Suprapubic skin (tissue), 4 donors: ENCODE measurements at regions not wholly inside any gene's neighbourhood (a gene's known extent, or its start where the extent isn't known, plus 50 kb on each side); places are given as distances from the start of the nearest gene placed in this dataset.

ENCODE experiments used
- DNase-seq, 2 donors: peaks; one replicate each; pipeline ENCODE4 v3.0.0-alpha.2; 2019; ENCODE audit warnings: low spot score in 2 of 2
- H3K27ac ChIP-seq: fragments of 200-600 bp; sonication (generic); one replicate; pipeline ENCODE4 v1.5.1; 2019
- H3K27me3 ChIP-seq: fragments of 200-600 bp; sonication (generic); one replicate; pipeline ENCODE4 v1.5.1; 2019
- H3K36me3 ChIP-seq: fragments of 200-600 bp; sonication (generic); one replicate; pipeline ENCODE4 v1.5.1; 2019
- H3K4me1 ChIP-seq: fragments of 200-600 bp; sonication (generic); one replicate; pipeline ENCODE4 v1.5.1; 2019
- H3K4me3 ChIP-seq: fragments of 200-600 bp; sonication (generic); one replicate; pipeline ENCODE4 v1.5.1; 2019; ENCODE audit warnings: mild to moderate bottlenecking
- H3K9me3 ChIP-seq: fragments of 200-600 bp; sonication (generic); one replicate; pipeline ENCODE4 v1.5.1; 2019
- CTCF ChIP-seq, 2 donors: fragments of 200-600 bp in 1 of 2; fragments of 450-650 bp in 1 of 2; sonication (generic) in 1 of 2; IDR thresholded peaks; one replicate each; pipeline ENCODE4 v1.5.1; 2016 to 2019; ENCODE audit warnings: antibody characterized with exemption in 2 of 2, mild to moderate bottlenecking in 1 of 2, moderate library complexity in 1 of 2
- EP300 ChIP-seq: sonication (generic); formaldehyde crosslinking; IDR thresholded peaks from one replicate; pipeline ENCODE4 v1.6.1; 2017; ENCODE audit warnings: antibody characterized with exemption
- POLR2A ChIP-seq, 2 donors: fragments of 450-650 bp; IDR thresholded peaks; one replicate each; pipeline ENCODE4 v1.6.1; 2017; ENCODE audit warnings: antibody characterized with exemption in 2 of 2, mild to moderate bottlenecking in 2 of 2, moderate library complexity in 2 of 2
- POLR2AphosphoS5 ChIP-seq, 3 donors: sonication (generic); formaldehyde crosslinking; IDR thresholded peaks; one replicate each; pipeline ENCODE4 v1.6.1; 2017; ENCODE audit warnings: antibody characterized with exemption in 3 of 3
- WGBS: methylation state at CpG from one replicate; pipeline ENCODE4 v1.1.5; 2018; 5-methylcytosine and 5-hydroxymethylcytosine counted together

GRCh38 chr10:8979976-8980375 is 925.5 kb downstream of the GATA3 start:
- no peak for DNase-seq
- TF ChIP-seq EP300 (no peak), POLR2AphosphoS5 (IDR thresholded peaks at IDR 0.05) (no peak), POLR2A (IDR thresholded peaks at IDR 0.05) (no peak), CTCF (IDR thresholded peaks at IDR 0.05) (no peak)
- WGBS: 56% methylated on average over 4 of the region's 4 CpGs
- Histone ChIP-seq H3K4me1 (peaks cover 7% of the 10 kb centered on the region), H3K27ac (no peak overlapping the region), H3K9me3 (no peaks in the 10 kb centered on the region), H3K4me3 (no peak overlapping the region), H3K27me3 (no peaks in the 10 kb centered on the region), H3K36me3 (no peaks in the 10 kb centered on the region)

GRCh38 chr10:8981277-8981676 is 926.8 kb downstream of the GATA3 start:
- Histone ChIP-seq H3K9me3 (no peaks in the 10 kb centered on the region), H3K27ac (no peak overlapping the region), H3K36me3 (no peaks in the 10 kb centered on the region), H3K27me3 (no peaks in the 10 kb centered on the region), H3K4me3 (no peak overlapping the region), H3K4me1 (peaks cover 3% of the 10 kb centered on the region)
- TF ChIP-seq EP300 (no peak), POLR2A (IDR thresholded peaks at IDR 0.05) (no peak), CTCF (IDR thresholded peaks at IDR 0.05) (no peak), POLR2AphosphoS5 (IDR thresholded peaks at IDR 0.05) (no peak)
- WGBS: 77% methylated on average over 2 of the region's 2 CpGs
- no peak for DNase-seq

GRCh38 chr10:8985651-8986050 is 931.2 kb downstream of the GATA3 start:
- TF ChIP-seq CTCF (IDR thresholded peaks at IDR 0.05) (no peak), POLR2A (IDR thresholded peaks at IDR 0.05) (no peak), POLR2AphosphoS5 (IDR thresholded peaks at IDR 0.05) (no peak), EP300 (no peak)
- H3K9me3 ChIP-seq: no peaks in the 10 kb centered on the region
- WGBS: 94% methylated on average over 2 of the region's 2 CpGs
- H3K27me3 ChIP-seq: no peaks in the 10 kb centered on the region
- H3K27ac ChIP-seq: no peak overlapping the region
- DNase-seq: no peak
- H3K4me3 ChIP-seq: no peak overlapping the region
- no peaks in the 10 kb centered on the region for H3K36me3 ChIP-seq
- no peaks in the 10 kb centered on the region for H3K4me1 ChIP-seq

GRCh38 chr10:8986975-8987374 is 932.5 kb downstream of the GATA3 start:
- Histone ChIP-seq H3K9me3 (no peaks in the 10 kb centered on the region), H3K4me1 (no peaks in the 10 kb centered on the region), H3K27ac (no peak overlapping the region), H3K27me3 (no peaks in the 10 kb centered on the region), H3K36me3 (no peaks in the 10 kb centered on the region), H3K4me3 (no peak overlapping the region)
- no peak for DNase-seq
- WGBS: 91% methylated on average over 6 of the region's 6 CpGs
- TF ChIP-seq POLR2A (IDR thresholded peaks at IDR 0.05): no peak

- H3K27me3 ChIP-seq: no peaks in the 10 kb centered on the region
- H3K27ac ChIP-seq: no peak overlapping the region
- H3K9me3 ChIP-seq: no peaks in the 10 kb centered on the region
- no peak overlapping the region for H3K4me3 ChIP-seq
- no peaks in the 10 kb centered on the region for H3K36me3 ChIP-seq
- no peak for TF ChIP-seq CTCF (IDR thresholded peaks at IDR 0.05)
- no peak for TF ChIP-seq POLR2AphosphoS5 (IDR thresholded peaks at IDR 0.05)
- TF ChIP-seq EP300: no peak
- TF ChIP-seq POLR2A (IDR thresholded peaks at IDR 0.05): no peak
- no peak for DNase-seq
- no peaks in the 10 kb centered on the region for H3K4me1 ChIP-seq
- 23% methylated on average over 1 of the region's 1 CpG for WGBS
These were observed 933.2 kb downstream of the GATA3 start for GRCh38 chr10:8987712-8988111.

- WGBS: 73% methylated on average over 3 of the region's 3 CpGs
- Histone ChIP-seq H3K36me3 (no peaks in the 10 kb centered on the region), H3K4me3 (no peak overlapping the region)
These were observed 935.9 kb downstream of the GATA3 start for GRCh38 chr10:8990280-8990987.

More at GRCh38 chr10:8990280-8990987, 935.9 kb downstream of the GATA3 start:
- no peak for DNase-seq
- Histone ChIP-seq H3K27ac (no peak overlapping the region), H3K9me3 (no peaks in the 10 kb centered on the region), H3K27me3 (no peaks in the 10 kb centered on the region), H3K4me1 (no peaks in the 10 kb centered on the region)
- no peak for TF ChIP-seq POLR2A (IDR thresholded peaks at IDR 0.05)
- TF ChIP-seq CTCF (IDR thresholded peaks at IDR 0.05): no peak
- TF ChIP-seq EP300: no peak
- TF ChIP-seq POLR2AphosphoS5 (IDR thresholded peaks at IDR 0.05): no peak
